Aorta (tissue), 5 donors: ENCODE measurements at regions not wholly inside any gene's neighbourhood (a gene's known extent, or its start where the extent isn't known, plus 50 kb on each side); places are given as distances from the start of the nearest gene placed in this dataset.

Experiments used
- ATAC-seq: fragments of 200-7000 bp; cut with Tn5 transposase; one replicate; pipeline ENCODE4 v1.9.1; 2022; ENCODE audit warnings: moderate library complexity; ENCODE audit not compliant: low FRiP score
- DNase-seq, 2 donors: peaks; one replicate each; pipeline ENCODE4 v3.0.0-alpha.2; 2020
- H3K27ac ChIP-seq, 2 donors: one replicate each; pipeline ENCODE4 v1.5.1; 2013; ENCODE audit warnings: low read length in 2 of 2, mild to moderate bottlenecking in 2 of 2, moderate library complexity in 2 of 2, control low read depth in 1 of 2, inconsistent platforms in 1 of 2, low read depth in 1 of 2
- H3K27me3 ChIP-seq, 2 donors: one replicate each; pipeline ENCODE4 v1.6.1; 2013; ENCODE audit warnings: control low read depth in 1 of 2, low read length in 1 of 2, mild to moderate bottlenecking in 1 of 2, moderate library complexity in 1 of 2; ENCODE audit not compliant: insufficient read depth in 2 of 2, control insufficient read depth in 1 of 2
- H3K36me3 ChIP-seq, 2 donors: one replicate each; pipeline ENCODE4 v1.6.1; 2013; ENCODE audit warnings: control low read depth in 1 of 2, low read length in 1 of 2, mild to moderate bottlenecking in 1 of 2; ENCODE audit not compliant: insufficient read depth in 2 of 2, control insufficient read depth in 1 of 2
- H3K4me1 ChIP-seq, 2 donors: one replicate each; pipeline ENCODE4 v1.6.1; 2013; ENCODE audit warnings: low read length in 2 of 2, control low read depth in 1 of 2, mild to moderate bottlenecking in 1 of 2, moderate library complexity in 1 of 2; ENCODE audit not compliant: insufficient read depth in 2 of 2, control insufficient read depth in 1 of 2
- H3K4me3 ChIP-seq, 2 donors: one replicate each; pipeline ENCODE4 v1.5.1; 2013; ENCODE audit warnings: low read length in 2 of 2, control low read depth in 1 of 2, mild to moderate bottlenecking in 1 of 2
- H3K9me3 ChIP-seq: one replicate; pipeline ENCODE4 v1.6.1; 2013; ENCODE audit warnings: mild to moderate bottlenecking, low read length; ENCODE audit not compliant: control insufficient read depth
- WGBS, 2 donors: extraction: QIAGEN DNeasy Blood & Tissue Kit; methylation state at CpG; one replicate each; pipeline ENCODE4 v1.1.7; 2013; 5-methylcytosine and 5-hydroxymethylcytosine counted together
- intact Hi-C, 2 donors: fragments of 100-400 bp; cut with DNase I; formaldehyde crosslinking; loops; one replicate each; pipeline versions ENCODE4 v1.14.2 to v1.15.0; 2022
- donor health status: healthy with polysubstance abuse.
- donor health status: Bipolar disorder and iron deficiency.
- donor health status: DM: no; HTN: no; CAD: no.
- donor health status: DM: no; HTN: no; CAD: no.
- donor health status: DM: yes; HTN: yes; CAD: no.

- 72 to 94% methylated on average over 4 of the region's 4 CpGs for WGBS, 2 donors
These were observed 161.7 kb downstream of the C7orf25 start for GRCh38 chr7:42750172-42750571.

GRCh38 chr7:42747044-42747443, 164.8 kb downstream of the C7orf25 start:
- Histone ChIP-seq H3K36me3 (no peaks in the 10 kb centered on the region), H3K4me3 (no peak overlapping the region), H3K4me1 (peaks cover 2 to 4% of the 10 kb centered on the region in 2 donors), H3K27ac (no peak overlapping the region), H3K27me3 (no peaks in the 10 kb centered on the region), H3K9me3 (no peaks in the 10 kb centered on the region)
- ATAC-seq = no peak
- no peak for DNase-seq
- WGBS, 2 donors = 80 to 82% methylated on average over 2 of the region's 2 CpGs
- intact Hi-C loops = no loop called here

More at GRCh38 chr7:42750172-42750571, 161.7 kb downstream of the C7orf25 start:
- H3K36me3 ChIP-seq = no peaks in the 10 kb centered on the region
- H3K9me3 ChIP-seq = no peaks in the 10 kb centered on the region
- H3K27ac ChIP-seq = no peak overlapping the region
- intact Hi-C loops = no loop called here
- peaks cover 0 to 6% of the 10 kb centered on the region in 2 donors for H3K4me1 ChIP-seq
- no peaks in the 10 kb centered on the region for H3K27me3 ChIP-seq
- no peak for ATAC-seq
- no peak overlapping the region for H3K4me3 ChIP-seq
- DNase-seq = no peak

GRCh38 chr7:42746214-42746613, 165.7 kb downstream of the C7orf25 start:
- intact Hi-C loops = no loop called here
- H3K9me3 ChIP-seq = no peaks in the 10 kb centered on the region
- H3K27ac ChIP-seq = no peak overlapping the region
- WGBS, 2 donors = 46 to 50% methylated on average over 2 of the region's 2 CpGs
- no peaks in the 10 kb centered on the region for H3K36me3 ChIP-seq
- no peaks in the 10 kb centered on the region for H3K27me3 ChIP-seq
- H3K4me1 ChIP-seq = peaks cover 2 to 4% of the 10 kb centered on the region in 2 donors
- H3K4me3 ChIP-seq = no peak overlapping the region
- DNase-seq = no peak
- ATAC-seq = no peak

- no peaks in the 10 kb centered on the region for H3K27me3 ChIP-seq
- peaks cover 2 to 4% of the 10 kb centered on the region in 2 donors for H3K4me1 ChIP-seq
- DNase-seq = peak in 1 of 2 donors; percentile 54
- intact Hi-C loops = no loop called here
- 33 to 38% methylated on average over 3 of the region's 3 CpGs for WGBS, 2 donors
- no peak overlapping the region for H3K4me3 ChIP-seq
- no peaks in the 10 kb centered on the region for H3K9me3 ChIP-seq
- no peak overlapping the region for H3K27ac ChIP-seq
- H3K36me3 ChIP-seq = no peaks in the 10 kb centered on the region
- ATAC-seq = peak; percentile 46
These were observed 166.4 kb downstream of the C7orf25 start for GRCh38 chr7:42745357-42746059.

GRCh38 chr7:42744746-42745145, 167.1 kb downstream of the C7orf25 start:
- no peak for ATAC-seq
- intact Hi-C loops = no loop called here

GRCh38 chr7:42743077-42743858, 168.6 kb downstream of the C7orf25 start:
- intact Hi-C loops = no loop called here
- Histone ChIP-seq H3K27me3 (no peaks in the 10 kb centered on the region), H3K36me3 (no peaks in the 10 kb centered on the region), H3K4me1 (peaks cover 6% of the 10 kb centered on the region in 2 donors), H3K27ac (no peak overlapping the region), H3K9me3 (no peaks in the 10 kb centered on the region), H3K4me3 (no peak overlapping the region)
- 89 to 95% methylated on average over 2 of the region's 2 CpGs for WGBS, 2 donors
- DNase-seq = no peak
- ATAC-seq = no peak

More at GRCh38 chr7:42744746-42745145, 167.1 kb downstream of the C7orf25 start:
- H3K4me3 ChIP-seq = no peak overlapping the region
- no peak overlapping the region for H3K27ac ChIP-seq
- H3K9me3 ChIP-seq = no peaks in the 10 kb centered on the region
- H3K4me1 ChIP-seq = peaks cover 2 to 4% of the 10 kb centered on the region in 2 donors
- H3K36me3 ChIP-seq = no peaks in the 10 kb centered on the region
- 45 to 66% methylated on average over 3 of the region's 3 CpGs for WGBS, 2 donors
- no peak for DNase-seq
- H3K27me3 ChIP-seq = no peaks in the 10 kb centered on the region

- peak; percentile 43 for ATAC-seq
- WGBS, 2 donors = 3 to 4% methylated on average over 3 of the region's 3 CpGs
- no peaks in the 10 kb centered on the region for H3K36me3 ChIP-seq
- no peaks in the 10 kb centered on the region for H3K27me3 ChIP-seq
- intact Hi-C loops = no loop called here
- no peak overlapping the region for H3K4me3 ChIP-seq
- peaks cover 6% of the 10 kb centered on the region in 2 donors for H3K4me1 ChIP-seq
- no peak for DNase-seq
- H3K27ac ChIP-seq = no peak overlapping the region
- H3K9me3 ChIP-seq = no peaks in the 10 kb centered on the region
These were observed 169.6 kb downstream of the C7orf25 start for GRCh38 chr7:42742318-42742717.

- 4 to 6% methylated on average over 3 of the region's 3 CpGs for WGBS, 2 donors
- Histone ChIP-seq H3K4me1 (peaks cover 4 to 6% of the 10 kb centered on the region in 2 donors), H3K27ac (no peak overlapping the region), H3K4me3 (no peak overlapping the region), H3K36me3 (no peaks in the 10 kb centered on the region), H3K27me3 (no peaks in the 10 kb centered on the region), H3K9me3 (no peaks in the 10 kb centered on the region)
- DNase-seq (no peak), ATAC-seq (no peak)
- intact Hi-C loops = no loop called here
These were observed 171.5 kb downstream of the C7orf25 start for GRCh38 chr7:42740408-42740807.

- Histone ChIP-seq H3K36me3 (no peaks in the 10 kb centered on the region), H3K27ac (peak overlapping the region; percentile 25 to 48), H3K4me3 (no peak overlapping the region), H3K4me1 (peaks cover 2 to 6% of the 10 kb centered on the region in 2 donors), H3K9me3 (no peaks in the 10 kb centered on the region), H3K27me3 (no peaks in the 10 kb centered on the region)
- ATAC-seq = peak; percentile 64
- intact Hi-C loops = no loop called here
- WGBS, 2 donors = 6 to 10% methylated on average over 8 of the region's 8 CpGs
- no peak for DNase-seq
These were observed 172.2 kb downstream of the C7orf25 start for GRCh38 chr7:42739638-42740037.
